Brain microvascular endothelial cell (primary cell): ENCODE measurements at regions not wholly inside any gene's neighbourhood (a gene's known extent, or its start where the extent isn't known, plus 50 kb on each side); places are given as distances from the start of the nearest gene placed in this dataset.

Experiments
- DNase-seq: peaks from one replicate; pipeline ENCODE4 v3.0.0-alpha.2; 2020
- H3K27ac ChIP-seq: fragments of 250-450 bp; sonication (Bioruptor Pico); 2 replicates; pipeline ENCODE4 v1.5.1; 2020; ENCODE audit warnings: mild to moderate bottlenecking, moderate library complexity
- H3K27me3 ChIP-seq: fragments of 250-450 bp; sonication (Bioruptor Pico); replicated peaks from 2 replicates; pipeline ENCODE4 v1.5.1; 2020; ENCODE audit warnings: mild to moderate bottlenecking
- H3K36me3 ChIP-seq: fragments of 250-450 bp; sonication (Bioruptor Pico); replicated peaks from 2 replicates; pipeline ENCODE4 v1.5.1; 2020; ENCODE audit warnings: mild to moderate bottlenecking
- H3K4me3 ChIP-seq: 2 replicates; pipeline ENCODE4 v1.5.1; 2011; ENCODE audit warnings: low read depth, mild to moderate bottlenecking, control low read depth, low read length, moderate library complexity
- CTCF ChIP-seq: IDR thresholded peaks from 2 replicates; pipeline ENCODE4 v1.5.1; 2011; ENCODE audit warnings: low read depth, mild to moderate bottlenecking, moderate library complexity, low read length, control low read depth, inconsistent platforms; ENCODE audit errors: missing control alignments
- in situ Hi-C: cut with HindIII; loops from 2 replicates; pipeline ENCODE4 v1.10.0; 2017; ENCODE audit warnings: low sequenced_read_pairs, low pct_ligation_motif_present

- Histone ChIP-seq H3K27ac (no peak overlapping the region), H3K27me3 (no peaks in the 10 kb centered on the region), H3K4me3 (no peak overlapping the region), H3K36me3 (no peaks in the 10 kb centered on the region)
- TF ChIP-seq CTCF, result no peak
- in situ Hi-C loops, result no loop called here
- DNase-seq, result no peak
Measured at GRCh38 chr14:56975521-56975920, 165.2 kb upstream of the OTX2 start.

GRCh38 chr14:56972948-56973347 is 162.7 kb upstream of the OTX2 start:
- no peak overlapping the region for H3K4me3 ChIP-seq
- no peaks in the 10 kb centered on the region for H3K36me3 ChIP-seq
- no peak overlapping the region for H3K27ac ChIP-seq
- DNase-seq, result no peak
- no peaks in the 10 kb centered on the region for H3K27me3 ChIP-seq
- no peak for TF ChIP-seq CTCF
- in situ Hi-C loops, result no loop called here

GRCh38 chr14:56964895-56965294 is 154.6 kb upstream of the OTX2 start:
- in situ Hi-C loops, result no loop called here
- Histone ChIP-seq H3K4me3 (no peak overlapping the region), H3K27me3 (no peaks in the 10 kb centered on the region), H3K27ac (no peak overlapping the region), H3K36me3 (no peaks in the 10 kb centered on the region)
- TF ChIP-seq CTCF, result no peak
- no peak for DNase-seq

- TF ChIP-seq CTCF, result no peak
- Histone ChIP-seq H3K36me3 (no peaks in the 10 kb centered on the region), H3K27me3 (no peaks in the 10 kb centered on the region), H3K27ac (no peak overlapping the region), H3K4me3 (no peak overlapping the region)
- in situ Hi-C loops, result no loop called here
- no peak for DNase-seq
Measured at GRCh38 chr14:56963381-56963780, 153.1 kb upstream of the OTX2 start.

- no peak overlapping the region for H3K4me3 ChIP-seq
- H3K27ac ChIP-seq, result no peak overlapping the region
- DNase-seq, result no peak
- no peaks in the 10 kb centered on the region for H3K27me3 ChIP-seq
- H3K36me3 ChIP-seq, result no peaks in the 10 kb centered on the region
- in situ Hi-C loops, result no loop called here
- TF ChIP-seq CTCF, result no peak
Measured at GRCh38 chr14:56962444-56963080, 152.3 kb upstream of the OTX2 start.

- in situ Hi-C loops, result no loop called here
- DNase-seq, result no peak
- Histone ChIP-seq H3K27me3 (no peaks in the 10 kb centered on the region), H3K36me3 (no peaks in the 10 kb centered on the region), H3K4me3 (no peak overlapping the region), H3K27ac (no peak overlapping the region)
- TF ChIP-seq CTCF, result no peak
Measured at GRCh38 chr14:56959869-56960268, 149.6 kb upstream of the OTX2 start.
